CD8-positive, alpha-beta memory T cell (primary cell): ENCODE measurements at regions not wholly inside any gene's neighbourhood (a gene's known extent, or its start where the extent isn't known, plus 50 kb on each side); places are given as distances from the start of the nearest gene placed in this dataset.

Source experiments
- CTCF ChIA-PET: fragments of 350-600 bp; sonication (Branson Sonifier 250); formaldehyde crosslinking; loops from one replicate; lab custom pipeline; 2021; ENCODE audit warnings: antibody characterized with exemption; lab: Charles Lee
- POLR2A ChIA-PET: fragments of 350-600 bp; sonication (Branson Sonifier 250); formaldehyde crosslinking; loops from one replicate; lab custom pipeline; 2021; ENCODE audit warnings: antibody characterized with exemption; lab: Charles Lee
- DNase-seq, 5 donors: peaks; one replicate each; pipeline versions ENCODE4 v3.0.0 to v3.0.0-alpha.2; 2020 to 2022; ENCODE audit warnings: mixed read lengths in 1 of 5
- H3K27ac ChIP-seq: one replicate; pipeline ENCODE4 v1.7.0; 2013; ENCODE audit warnings: low read depth, mild to moderate bottlenecking, low read length, moderate library complexity
- H3K27me3 ChIP-seq: 2 replicates; pipeline ENCODE4 v1.7.0; 2013; ENCODE audit warnings: low read length, mild to moderate bottlenecking; ENCODE audit not compliant: insufficient read depth, poor library complexity, severe bottlenecking
- H3K36me3 ChIP-seq: 2 replicates; pipeline ENCODE4 v1.7.0; 2013; ENCODE audit warnings: mild to moderate bottlenecking, low read length, moderate library complexity; ENCODE audit not compliant: insufficient read depth
- H3K4me1 ChIP-seq: 2 replicates; pipeline ENCODE4 v1.7.0; 2013; ENCODE audit warnings: mild to moderate bottlenecking, low read length, moderate library complexity; ENCODE audit not compliant: insufficient read depth
- H3K4me3 ChIP-seq: 2 replicates; pipeline ENCODE4 v1.7.0; 2013; ENCODE audit warnings: mild to moderate bottlenecking, low read length
- H3K9me3 ChIP-seq: 2 replicates; pipeline ENCODE4 v1.7.0; 2013; ENCODE audit warnings: mild to moderate bottlenecking, low read length
- H3K27ac Mint-ChIP-seq, 8 donors: one replicate each; pipeline ENCODE4 v1.8.0; 2020 to 2021; ENCODE audit warnings: mixed read lengths in 8 of 8, mild to moderate bottlenecking in 6 of 8, inconsistent platforms in 3 of 8, moderate library complexity in 3 of 8
- H3K27me3 Mint-ChIP-seq, 2 donors: one replicate each; pipeline ENCODE4 v1.8.0; 2020 to 2021; ENCODE audit warnings: mixed read lengths in 2 of 2, mild to moderate bottlenecking in 1 of 2, moderate library complexity in 1 of 2
- H3K36me3 Mint-ChIP-seq, 3 donors: one replicate each; pipeline ENCODE4 v1.8.0; 2020 to 2021; ENCODE audit warnings: mixed read lengths in 3 of 3, inconsistent platforms in 1 of 3, mild to moderate bottlenecking in 1 of 3
- H3K4me1 Mint-ChIP-seq, 3 donors: one replicate each; pipeline ENCODE4 v1.8.0; 2020 to 2021; ENCODE audit warnings: mixed read lengths in 3 of 3, inconsistent platforms in 1 of 3, mild to moderate bottlenecking in 1 of 3
- H3K4me3 Mint-ChIP-seq, 7 donors: one replicate each; pipeline ENCODE4 v1.8.0; 2020 to 2021; ENCODE audit warnings: mixed read lengths in 7 of 7, mild to moderate bottlenecking in 6 of 7, moderate library complexity in 4 of 7, inconsistent platforms in 2 of 7
- H3K9me3 Mint-ChIP-seq, 5 donors: one replicate each; pipeline ENCODE4 v1.8.0; 2020 to 2022; ENCODE audit warnings: mixed read lengths in 5 of 5, mild to moderate bottlenecking in 3 of 5, moderate library complexity in 2 of 5, inconsistent platforms in 1 of 5

- no peak overlapping the region for H3K4me3 Mint-ChIP-seq
- peaks cover 0 to 2% (median 0%) of the 10 kb centered on the region in 5 donors for H3K9me3 Mint-ChIP-seq
- no peaks in the 10 kb centered on the region for H3K27me3 ChIP-seq
- no peaks in the 10 kb centered on the region for H3K27me3 Mint-ChIP-seq
- no peak overlapping the region for H3K27ac Mint-ChIP-seq
- peaks cover 0 to 4% (median 0%) of the 10 kb centered on the region in 3 donors for H3K36me3 Mint-ChIP-seq
- H3K27ac ChIP-seq: no peak overlapping the region
- no peaks in the 10 kb centered on the region for H3K36me3 ChIP-seq
- no peaks in the 10 kb centered on the region for H3K9me3 ChIP-seq
- no peaks in the 10 kb centered on the region for H3K4me1 ChIP-seq
- no peak overlapping the region for H3K4me3 ChIP-seq
- CTCF ChIA-PET: no interaction called here
- POLR2A ChIA-PET: no interaction called here
- DNase-seq: no peak
- H3K4me1 Mint-ChIP-seq: no peaks in the 10 kb centered on the region
Observed at GRCh38 chr18:42179542-42180121, 224.6 kb downstream of the PIK3C3 start.

DNA sequence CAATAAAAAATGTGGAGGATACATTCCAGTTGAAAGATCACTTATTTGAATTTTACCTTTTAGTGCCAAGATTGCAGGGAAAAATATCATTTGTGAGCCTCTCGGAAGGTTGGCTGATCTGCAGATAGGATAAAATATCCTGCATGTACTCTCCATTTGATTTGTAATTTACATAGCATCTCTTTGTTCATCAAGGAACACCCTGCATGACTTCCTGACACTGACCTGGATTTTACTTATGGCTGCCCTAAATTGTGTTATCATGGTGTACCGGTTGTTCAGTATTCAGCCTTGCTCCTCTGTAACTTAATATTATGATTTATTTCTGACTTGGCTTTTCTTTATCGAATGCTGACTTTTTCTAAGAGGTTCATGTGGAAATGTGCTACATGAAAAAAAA is 226.4 kb downstream of the PIK3C3 start:
- no peak overlapping the region for H3K27ac Mint-ChIP-seq
- DNase-seq: no peak
- peaks cover 0 to 7% (median 0%) of the 10 kb centered on the region in 3 donors for H3K36me3 Mint-ChIP-seq
- no peaks in the 10 kb centered on the region for H3K4me1 Mint-ChIP-seq
- H3K9me3 Mint-ChIP-seq: peaks cover 0 to 2% (median 0%) of the 10 kb centered on the region in 5 donors
- no peak overlapping the region for H3K4me3 ChIP-seq
- peaks cover 0 to 1% of the 10 kb centered on the region in 2 donors for H3K27me3 Mint-ChIP-seq
- ChIA-PET CTCF (no interaction called here), POLR2A (no interaction called here)
- no peaks in the 10 kb centered on the region for H3K27me3 ChIP-seq
- no peaks in the 10 kb centered on the region for H3K36me3 ChIP-seq
- no peaks in the 10 kb centered on the region for H3K9me3 ChIP-seq
- no peak overlapping the region for H3K4me3 Mint-ChIP-seq
- H3K27ac ChIP-seq: no peak overlapping the region
- H3K4me1 ChIP-seq: no peaks in the 10 kb centered on the region

- Mint-ChIP-seq H3K27ac (no peak overlapping the region), H3K9me3 (peaks cover 0 to 6% (median 0%) of the 10 kb centered on the region in 5 donors), H3K4me3 (no peak overlapping the region), H3K36me3 (peaks cover 0 to 7% (median 0%) of the 10 kb centered on the region in 3 donors), H3K27me3 (peaks cover 0 to 1% of the 10 kb centered on the region in 2 donors), H3K4me1 (no peaks in the 10 kb centered on the region)
- Histone ChIP-seq H3K9me3 (no peaks in the 10 kb centered on the region), H3K27me3 (no peaks in the 10 kb centered on the region), H3K4me1 (no peaks in the 10 kb centered on the region), H3K36me3 (no peaks in the 10 kb centered on the region), H3K27ac (no peak overlapping the region), H3K4me3 (no peak overlapping the region)
- no peak for DNase-seq
- ChIA-PET CTCF (no interaction called here), POLR2A (no interaction called here)
Observed at GRCh38 chr18:42182728-42183700, 228.0 kb downstream of the PIK3C3 start.

DNA sequence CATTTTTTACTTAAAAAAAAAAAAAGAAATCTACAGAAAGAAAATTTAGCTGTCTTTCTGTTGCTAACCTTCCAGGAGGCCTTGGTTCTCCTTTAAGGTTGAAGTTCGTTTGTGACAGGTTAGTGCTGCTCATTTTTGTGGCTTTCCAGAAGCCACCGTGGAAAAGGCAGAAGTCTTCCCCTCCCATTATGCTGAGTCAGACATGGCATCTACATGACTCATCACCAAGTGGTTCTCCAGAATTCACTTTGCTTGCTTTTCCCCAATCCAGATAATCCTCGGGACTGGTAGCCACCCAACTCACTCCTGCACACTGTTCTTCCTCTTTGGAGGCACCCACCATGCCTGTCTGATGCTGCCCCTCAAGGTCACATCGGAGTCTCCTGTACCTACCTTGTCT is 228.7 kb downstream of the PIK3C3 start:
- CTCF ChIA-PET: no interaction called here
- POLR2A ChIA-PET: no interaction called here
- Mint-ChIP-seq H3K27me3 (peaks cover 0 to 1% of the 10 kb centered on the region in 2 donors), H3K4me3 (no peak overlapping the region), H3K9me3 (peaks cover 0 to 6% (median 0%) of the 10 kb centered on the region in 5 donors), H3K4me1 (no peaks in the 10 kb centered on the region), H3K27ac (no peak overlapping the region), H3K36me3 (peaks cover 0 to 7% (median 0%) of the 10 kb centered on the region in 3 donors)
- Histone ChIP-seq H3K9me3 (no peaks in the 10 kb centered on the region), H3K27ac (no peak overlapping the region), H3K36me3 (no peaks in the 10 kb centered on the region), H3K4me3 (no peak overlapping the region), H3K4me1 (no peaks in the 10 kb centered on the region), H3K27me3 (no peaks in the 10 kb centered on the region)
- no peak for DNase-seq

GRCh38 chr18:42184685-42185477 is 229.8 kb downstream of the PIK3C3 start:
- H3K9me3 ChIP-seq: no peaks in the 10 kb centered on the region
- no peak for DNase-seq
- no peaks in the 10 kb centered on the region for H3K4me1 ChIP-seq
- no peaks in the 10 kb centered on the region for H3K36me3 ChIP-seq
- no peak overlapping the region for H3K4me3 ChIP-seq
- H3K4me1 Mint-ChIP-seq: no peaks in the 10 kb centered on the region
- peaks cover 0 to 10% (median 6%) of the 10 kb centered on the region in 5 donors for H3K9me3 Mint-ChIP-seq
- H3K4me3 Mint-ChIP-seq: no peak overlapping the region
- H3K27me3 ChIP-seq: no peaks in the 10 kb centered on the region
- peaks cover 0 to 7% (median 0%) of the 10 kb centered on the region in 3 donors for H3K36me3 Mint-ChIP-seq
- H3K27me3 Mint-ChIP-seq: peaks cover 0 to 1% of the 10 kb centered on the region in 2 donors
- ChIA-PET POLR2A (no interaction called here), CTCF (no interaction called here)
- no peak overlapping the region for H3K27ac ChIP-seq
- H3K27ac Mint-ChIP-seq: no peak overlapping the region

DNA sequence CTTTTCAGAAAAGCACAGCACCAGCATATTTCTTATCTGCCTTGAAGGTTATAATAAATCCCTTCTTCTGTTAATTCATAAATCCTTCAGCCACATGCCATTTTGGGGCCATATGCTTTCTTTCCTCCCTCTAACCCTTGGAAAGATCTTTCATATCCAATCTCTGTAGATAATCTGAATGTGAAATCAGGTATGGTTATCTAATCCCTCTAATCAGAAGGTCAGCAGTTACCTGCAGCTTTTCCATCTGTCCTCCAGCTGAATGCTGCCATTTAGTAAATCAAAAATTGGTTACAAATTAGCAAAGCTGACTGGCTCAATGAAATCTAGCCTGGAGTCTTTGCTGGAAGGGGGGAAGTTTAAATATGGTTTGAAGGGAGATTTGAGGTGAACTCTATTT is 230.5 kb downstream of the PIK3C3 start:
- Histone ChIP-seq H3K27ac (no peak overlapping the region), H3K4me3 (no peak overlapping the region), H3K36me3 (no peaks in the 10 kb centered on the region), H3K4me1 (no peaks in the 10 kb centered on the region), H3K9me3 (no peaks in the 10 kb centered on the region), H3K27me3 (no peaks in the 10 kb centered on the region)
- ChIA-PET CTCF (no interaction called here), POLR2A (no interaction called here)
- peaks cover 0 to 7% (median 0%) of the 10 kb centered on the region in 3 donors for H3K36me3 Mint-ChIP-seq
- H3K4me1 Mint-ChIP-seq: no peaks in the 10 kb centered on the region
- H3K4me3 Mint-ChIP-seq: no peak overlapping the region
- peaks cover 0 to 1% of the 10 kb centered on the region in 2 donors for H3K27me3 Mint-ChIP-seq
- peaks cover 0 to 10% (median 6%) of the 10 kb centered on the region in 5 donors for H3K9me3 Mint-ChIP-seq
- H3K27ac Mint-ChIP-seq: no peak overlapping the region
- no peak for DNase-seq

DNA sequence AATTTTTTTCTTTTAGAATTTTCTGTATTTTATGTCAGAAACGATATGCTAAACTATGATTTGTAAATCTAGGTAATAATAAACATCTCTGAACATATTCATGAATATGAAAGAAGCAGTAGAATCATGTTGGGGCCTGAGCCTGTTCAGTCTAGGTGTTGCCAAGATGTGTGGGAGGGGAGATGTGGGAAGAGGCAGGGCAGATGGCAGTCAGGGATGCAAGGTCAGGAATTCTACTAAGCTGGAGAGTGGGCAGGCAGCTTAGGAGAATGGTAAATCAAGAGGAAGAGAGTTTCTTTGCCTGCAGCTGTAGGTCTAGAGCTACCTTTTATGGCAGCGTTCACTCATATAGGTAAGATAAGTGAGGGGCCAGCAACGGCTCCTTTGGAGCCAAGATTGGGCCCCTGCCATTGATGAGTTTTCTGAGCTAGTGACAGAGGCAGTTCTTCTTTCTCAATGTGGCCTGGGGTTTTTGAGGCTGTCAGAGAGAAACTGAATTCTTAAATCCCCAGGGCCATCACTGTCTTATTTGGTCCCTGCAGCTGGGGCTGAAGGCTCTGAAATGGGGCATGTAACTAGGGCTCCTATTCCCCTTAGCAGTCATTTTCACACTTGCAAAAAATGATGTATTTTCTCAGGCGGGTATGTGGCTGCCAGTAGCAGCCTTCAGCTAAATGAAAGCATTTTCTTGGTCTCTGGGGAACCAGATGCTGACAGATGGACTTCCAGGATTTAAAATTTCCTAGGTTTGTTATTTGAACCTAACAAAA is 232.8 kb downstream of the PIK3C3 start:
- Histone ChIP-seq H3K27ac (no peak overlapping the region), H3K36me3 (no peaks in the 10 kb centered on the region), H3K27me3 (no peaks in the 10 kb centered on the region), H3K9me3 (no peaks in the 10 kb centered on the region), H3K4me1 (no peaks in the 10 kb centered on the region), H3K4me3 (no peak overlapping the region)
- Mint-ChIP-seq H3K4me1 (no peaks in the 10 kb centered on the region), H3K4me3 (no peak overlapping the region), H3K27me3 (peaks cover 0 to 1% of the 10 kb centered on the region in 2 donors), H3K9me3 (peaks cover 0 to 10% (median 6%) of the 10 kb centered on the region in 5 donors), H3K27ac (no peak overlapping the region), H3K36me3 (peaks cover 0 to 7% (median 0%) of the 10 kb centered on the region in 3 donors)
- ChIA-PET CTCF (no interaction called here), POLR2A (no interaction called here)
- no peak for DNase-seq
